ENCODE measurements at regions not wholly inside any gene's neighbourhood (a gene's known extent, or its start where the extent isn't known, plus 50 kb on each side); places are given as distances from the start of the nearest gene placed in this dataset.

- no peaks in the 10 kb centered on the region for H3K4me1 ChIP-seq (ENCODE audit: control insufficient read depth, insufficient read depth, low read length)
- H3K4me3 ChIP-seq (ENCODE audit: low read depth, low read length), result no peak overlapping the region
- POLR2A ChIA-PET, result no interaction called here
- CTCF ChIA-PET, result no interaction called here
- H3K9me3 ChIP-seq (ENCODE audit: control insufficient read depth, insufficient read depth, low read depth, low read length), result no peaks in the 10 kb centered on the region
- H3K27ac ChIP-seq (ENCODE audit: extremely low read depth, low read depth, low read length), result no peak overlapping the region
- TF ChIP-seq HOXA7 (CRISPR knock-in tag; IDR thresholded peaks at IDR 0.05; ENCODE audit: borderline replicate concordance) (no peak), ZNF26 (tag by site-specific recombination; IDR thresholded peaks at IDR 0.05) (no peak), ZNF571 (tag by site-specific recombination; IDR thresholded peaks at IDR 0.05) (no peak), ZNF157 (tag by site-specific recombination; IDR thresholded peaks at IDR 0.05) (no peak), SP7 (tag by site-specific recombination; IDR thresholded peaks at IDR 0.05) (no peak), TRIM28 (IDR thresholded peaks at IDR 0.05; ENCODE audit: borderline replicate concordance, low read length) (no peak), ZBTB20 (tag by site-specific recombination; IDR thresholded peaks at IDR 0.05) (no peak), ZNF37A (tag by site-specific recombination; IDR thresholded peaks at IDR 0.05) (no peak), ZNF132 (tag by site-specific recombination; IDR thresholded peaks at IDR 0.05; ENCODE audit: borderline replicate concordance) (no peak), ZNF324 (tag by site-specific recombination; IDR thresholded peaks at IDR 0.05) (no peak), ZNF692 (tag by site-specific recombination; IDR thresholded peaks at IDR 0.05) (no peak), ZNF214 (tag by site-specific recombination; IDR thresholded peaks at IDR 0.05; ENCODE audit: borderline replicate concordance) (no peak), ZNF548 (tag by site-specific recombination; IDR thresholded peaks at IDR 0.05) (no peak), ZNF596 (tag by site-specific recombination; IDR thresholded peaks at IDR 0.05) (no peak), ZNF629 (tag by site-specific recombination; IDR thresholded peaks at IDR 0.05) (no peak), ZNF174 (tag by site-specific recombination; IDR thresholded peaks at IDR 0.05) (no peak)
- no peaks in the 10 kb centered on the region for H3K36me3 ChIP-seq (ENCODE audit: control insufficient read depth in 2 of 2, insufficient read depth in 1 of 2, low read length in 2 of 2)
These were observed 215.9 kb upstream of the RBFOX1 start for GRCh38 chr16:7116734-7117133.

GRCh38 chr16:7115898-7116297 is 216.7 kb upstream of the RBFOX1 start:
- no peak for TF ChIP-seq ZBTB8A (tag by site-specific recombination; IDR thresholded peaks at IDR 0.05)
- H3K4me3 ChIP-seq (ENCODE audit: low read depth, low read length), result no peak overlapping the region
- H3K36me3 ChIP-seq (ENCODE audit: control insufficient read depth in 2 of 2, insufficient read depth in 1 of 2, low read length in 2 of 2), result no peaks in the 10 kb centered on the region
- no peak overlapping the region for H3K27ac ChIP-seq (ENCODE audit: extremely low read depth, low read depth, low read length)
- CTCF ChIA-PET, result no interaction called here
- H3K4me1 ChIP-seq (ENCODE audit: control insufficient read depth, insufficient read depth, low read length), result no peaks in the 10 kb centered on the region
- H3K9me3 ChIP-seq (ENCODE audit: control insufficient read depth, insufficient read depth, low read depth, low read length), result no peaks in the 10 kb centered on the region
- POLR2A ChIA-PET, result no interaction called here

- ChIA-PET CTCF (no interaction called here), POLR2A (no interaction called here)
- no peaks in the 10 kb centered on the region for H3K9me3 ChIP-seq (ENCODE audit: control insufficient read depth, insufficient read depth, low read depth, low read length)
- TF ChIP-seq ZNF404 (tag by site-specific recombination; IDR thresholded peaks at IDR 0.05) (no peak), ZNF658 (tag by site-specific recombination; IDR thresholded peaks at IDR 0.05) (no peak), ZXDB (tag by site-specific recombination; IDR thresholded peaks at IDR 0.05) (no peak), ZNF211 (tag by site-specific recombination; IDR thresholded peaks at IDR 0.05; ENCODE audit: low read depth) (no peak), HOXD13 (CRISPR knock-in tag; IDR thresholded peaks at IDR 0.05; ENCODE audit: borderline replicate concordance) (no peak), ZNF548 (tag by site-specific recombination; IDR thresholded peaks at IDR 0.05) (no peak), ZNF830 (tag by site-specific recombination; IDR thresholded peaks at IDR 0.05; ENCODE audit: low read depth) (no peak), ZNF239 (tag by site-specific recombination; IDR thresholded peaks at IDR 0.05) (no peak), PATZ1 (tag by site-specific recombination; IDR thresholded peaks at IDR 0.05) (no peak), KLF10 (tag by site-specific recombination; IDR thresholded peaks at IDR 0.05) (no peak), ZNF600 (tag by site-specific recombination; IDR thresholded peaks at IDR 0.05) (no peak), ZNF202 (tag by site-specific recombination; IDR thresholded peaks at IDR 0.05; ENCODE audit: borderline replicate concordance) (no peak), ZNF394 (tag by site-specific recombination; IDR thresholded peaks at IDR 0.05; ENCODE audit: borderline replicate concordance) (no peak), ZNF23 (tag by site-specific recombination; IDR thresholded peaks at IDR 0.05; ENCODE audit: borderline replicate concordance) (no peak)
These were observed 218.7 kb upstream of the RBFOX1 start for GRCh38 chr16:7113949-7114348.

More at GRCh38 chr16:7113949-7114348, 218.7 kb upstream of the RBFOX1 start:
- H3K27ac ChIP-seq (ENCODE audit: extremely low read depth, low read depth, low read length), result no peak overlapping the region
- no peak overlapping the region for H3K4me3 ChIP-seq (ENCODE audit: low read depth, low read length)
- H3K36me3 ChIP-seq (ENCODE audit: control insufficient read depth in 2 of 2, insufficient read depth in 1 of 2, low read length in 2 of 2), result no peaks in the 10 kb centered on the region
- no peaks in the 10 kb centered on the region for H3K4me1 ChIP-seq (ENCODE audit: control insufficient read depth, insufficient read depth, low read length)

All from HEK293 (cell line).